ENCODE measurements at regions not wholly inside any gene's neighbourhood (a gene's known extent, or its start where the extent isn't known, plus 50 kb on each side); places are given as distances from the start of the nearest gene placed in this dataset.
"Not testable (repeated sequence)": the region's sequence is repeated elsewhere in the genome, so short reads cannot be mapped to it uniquely, and the experiment has no call there.

DNA sequence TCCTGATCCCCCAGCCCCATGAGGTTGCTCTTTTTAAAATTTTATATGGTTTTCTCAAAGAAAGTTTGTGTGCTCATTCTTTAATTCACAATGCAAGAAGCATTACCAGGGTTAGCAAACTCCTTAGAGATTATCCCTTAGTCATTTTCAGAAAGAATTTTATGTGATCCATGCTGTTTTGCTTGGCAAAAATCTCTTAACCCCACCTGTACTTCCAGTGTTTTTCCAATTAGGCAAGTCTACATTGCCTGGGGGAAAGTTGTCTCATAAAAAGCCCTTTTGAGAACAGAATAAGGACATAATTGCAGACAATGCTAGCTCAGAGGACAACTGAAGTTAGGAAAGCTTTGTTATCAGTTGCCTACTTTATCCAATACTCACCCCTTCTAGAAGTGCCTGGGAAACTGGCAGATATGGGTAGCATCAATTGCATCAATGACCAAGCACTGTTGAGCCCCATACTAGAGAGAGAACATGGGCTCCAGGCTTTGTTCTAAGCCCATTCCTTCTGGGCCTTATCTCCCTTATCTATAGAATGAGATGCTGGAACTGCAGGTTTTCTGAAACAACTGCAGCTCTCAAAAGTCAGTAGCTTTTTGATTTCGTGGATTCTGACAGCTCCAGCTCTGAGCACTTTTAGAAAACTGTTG is 265.9 kb upstream of the SPHKAP start:
- H3K36me3 ChIP-seq (ENCODE audit: control insufficient read depth, insufficient read depth, low read length): no peaks in the 10 kb centered on the region
- H3K27ac ChIP-seq (ENCODE audit: low read length): no peak overlapping the region
- H3K27me3 ChIP-seq (ENCODE audit: control insufficient read depth, insufficient read depth, low read length): no peaks in the 10 kb centered on the region
- H3K4me1 ChIP-seq (ENCODE audit: control insufficient read depth, insufficient read depth, low read length): no peaks in the 10 kb centered on the region
- no CpG with 5 or more reads among the region's 1 CpG for WGBS (ENCODE audit: insufficient coverage, low lambda C conversion rate)
- H3K9me3 ChIP-seq (ENCODE audit: control insufficient read depth, low read depth, low read length): no peaks in the 10 kb centered on the region
- no peak overlapping the region for H3K4me3 ChIP-seq (ENCODE audit: low read length)
- DNase-seq: no peak

- H3K27ac ChIP-seq (ENCODE audit: low read length): no peak overlapping the region
- no peak overlapping the region for H3K4me3 ChIP-seq (ENCODE audit: low read length)
- H3K36me3 ChIP-seq (ENCODE audit: control insufficient read depth, insufficient read depth, low read length): no peaks in the 10 kb centered on the region
- 90% methylated on average over 2 of the region's 4 CpGs for WGBS (ENCODE audit: insufficient coverage, low lambda C conversion rate)
- DNase-seq: no peak
- H3K4me1 ChIP-seq (ENCODE audit: control insufficient read depth, insufficient read depth, low read length): no peaks in the 10 kb centered on the region
- H3K9me3 ChIP-seq (ENCODE audit: control insufficient read depth, low read depth, low read length): no peaks in the 10 kb centered on the region
- H3K27me3 ChIP-seq (ENCODE audit: control insufficient read depth, insufficient read depth, low read length): no peaks in the 10 kb centered on the region
Measured at GRCh38 chr2:228446734-228447133, 265.2 kb upstream of the SPHKAP start.

DNA sequence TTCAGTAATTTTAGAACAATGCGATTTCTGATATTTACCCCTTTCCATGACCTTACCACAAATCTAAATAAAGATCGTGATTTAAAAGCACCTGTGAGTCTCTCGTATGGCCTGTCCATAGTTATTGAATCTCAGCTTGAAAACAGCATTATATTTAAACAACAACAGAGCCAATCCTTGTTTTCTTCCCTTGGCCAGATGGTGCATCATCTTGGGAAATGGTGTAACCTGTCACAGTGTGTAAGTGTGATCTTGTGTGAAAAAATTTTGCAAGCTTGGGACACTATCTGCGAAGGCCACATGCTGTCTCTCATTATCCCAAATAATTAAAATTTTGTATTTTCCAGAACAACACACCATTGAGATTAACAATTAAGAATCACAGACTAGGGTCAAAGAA is 262.7 kb upstream of the SPHKAP start:
- 89% methylated on average over 1 of the region's 4 CpGs for WGBS (ENCODE audit: insufficient coverage, low lambda C conversion rate)

DNA sequence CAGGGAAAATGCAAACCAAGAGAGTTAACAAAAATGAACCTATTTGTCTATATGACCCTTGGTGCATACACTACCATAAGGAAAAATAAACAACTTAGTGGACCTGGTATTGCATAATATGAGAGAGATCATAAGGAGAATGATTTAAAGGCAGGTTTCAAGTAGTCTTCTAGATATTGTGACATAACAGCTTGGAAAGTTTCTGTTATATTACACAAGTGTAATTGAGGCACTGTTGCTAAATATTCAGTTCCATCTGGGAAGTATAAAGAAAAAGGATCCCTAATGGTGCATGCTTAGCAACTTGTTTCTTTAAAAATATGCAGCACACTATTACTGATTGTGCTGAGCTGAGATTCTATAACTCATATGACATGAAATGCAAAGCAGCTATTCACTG is 252.2 kb upstream of the SPHKAP start:
- Histone ChIP-seq H3K4me1 (ENCODE audit: control insufficient read depth, insufficient read depth, low read length) (no peaks in the 10 kb centered on the region), H3K4me3 (ENCODE audit: low read length) (no peak overlapping the region), H3K27me3 (ENCODE audit: control insufficient read depth, insufficient read depth, low read length) (no peaks in the 10 kb centered on the region), H3K27ac (ENCODE audit: low read length) (no peak overlapping the region), H3K9me3 (ENCODE audit: control insufficient read depth, low read depth, low read length) (no peaks in the 10 kb centered on the region), H3K36me3 (ENCODE audit: control insufficient read depth, insufficient read depth, low read length) (no peaks in the 10 kb centered on the region)
- DNase-seq: no peak

More for the DNA sequence above, 262.7 kb upstream of the SPHKAP start:
- H3K36me3 ChIP-seq (ENCODE audit: control insufficient read depth, insufficient read depth, low read length): no peaks in the 10 kb centered on the region
- H3K27me3 ChIP-seq (ENCODE audit: control insufficient read depth, insufficient read depth, low read length): no peaks in the 10 kb centered on the region
- H3K4me1 ChIP-seq (ENCODE audit: control insufficient read depth, insufficient read depth, low read length): no peaks in the 10 kb centered on the region
- no peak overlapping the region for H3K27ac ChIP-seq (ENCODE audit: low read length)
- no peak for DNase-seq
- H3K4me3 ChIP-seq (ENCODE audit: low read length): no peak overlapping the region
- no peaks in the 10 kb centered on the region for H3K9me3 ChIP-seq (ENCODE audit: control insufficient read depth, low read depth, low read length)

DNA sequence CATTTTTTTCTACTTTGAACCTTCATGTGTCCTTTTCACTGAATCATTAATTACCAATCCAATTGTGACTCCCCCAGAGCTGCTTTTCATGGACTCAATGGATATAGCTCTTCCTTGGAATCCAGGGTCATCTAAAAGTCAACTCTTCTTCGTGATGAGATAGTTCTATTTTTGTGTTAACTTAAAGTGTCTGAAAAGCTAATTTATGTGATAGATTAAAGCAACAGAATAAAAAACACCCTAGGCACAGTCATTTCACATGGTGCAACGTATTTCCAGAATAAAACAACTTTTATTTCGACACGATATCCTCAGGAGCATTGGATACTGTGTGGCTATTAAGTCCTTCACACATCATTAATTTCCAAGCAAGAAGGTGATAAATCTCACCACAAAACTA is 250.6 kb upstream of the SPHKAP start:
- no peak for DNase-seq
- H3K27ac ChIP-seq (ENCODE audit: low read length): no peak overlapping the region
- no peaks in the 10 kb centered on the region for H3K4me1 ChIP-seq (ENCODE audit: control insufficient read depth, insufficient read depth, low read length)
- H3K4me3 ChIP-seq (ENCODE audit: low read length): no peak overlapping the region
- H3K36me3 ChIP-seq (ENCODE audit: control insufficient read depth, insufficient read depth, low read length): no peaks in the 10 kb centered on the region
- H3K9me3 ChIP-seq (ENCODE audit: control insufficient read depth, low read depth, low read length): no peaks in the 10 kb centered on the region
- 80% methylated on average over 4 of the region's 4 CpGs for WGBS (ENCODE audit: insufficient coverage, low lambda C conversion rate)
- H3K27me3 ChIP-seq (ENCODE audit: control insufficient read depth, insufficient read depth, low read length): no peaks in the 10 kb centered on the region

DNA sequence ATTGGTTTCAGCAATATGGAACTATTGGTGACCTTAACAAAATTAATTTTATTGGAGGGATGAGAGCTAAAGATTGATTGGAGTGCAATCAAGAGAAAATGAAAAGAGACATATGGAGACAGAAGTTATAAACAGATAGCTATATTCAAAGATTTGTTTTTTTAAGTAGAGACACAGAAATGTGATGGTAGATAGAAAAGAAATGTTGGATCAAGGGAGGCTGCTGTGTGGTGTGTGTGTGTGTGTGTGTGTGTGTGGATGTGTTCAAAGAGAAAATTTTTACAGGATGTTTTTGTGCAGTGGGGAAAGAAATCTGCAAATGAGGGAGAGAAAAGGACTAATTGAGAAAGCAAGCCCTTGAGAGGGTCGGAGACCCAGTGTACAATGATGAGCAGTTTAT is 249.5 kb upstream of the SPHKAP start:
- H3K4me3 ChIP-seq (ENCODE audit: low read length): no peak overlapping the region
- H3K9me3 ChIP-seq (ENCODE audit: control insufficient read depth, low read depth, low read length): no peaks in the 10 kb centered on the region
- no peaks in the 10 kb centered on the region for H3K36me3 ChIP-seq (ENCODE audit: control insufficient read depth, insufficient read depth, low read length)
- no peaks in the 10 kb centered on the region for H3K27me3 ChIP-seq (ENCODE audit: control insufficient read depth, insufficient read depth, low read length)
- no peaks in the 10 kb centered on the region for H3K4me1 ChIP-seq (ENCODE audit: control insufficient read depth, insufficient read depth, low read length)
- no peak for DNase-seq
- no peak overlapping the region for H3K27ac ChIP-seq (ENCODE audit: low read length)
- WGBS (ENCODE audit: insufficient coverage, low lambda C conversion rate): 88% methylated on average over 1 of the region's 1 CpG

DNA sequence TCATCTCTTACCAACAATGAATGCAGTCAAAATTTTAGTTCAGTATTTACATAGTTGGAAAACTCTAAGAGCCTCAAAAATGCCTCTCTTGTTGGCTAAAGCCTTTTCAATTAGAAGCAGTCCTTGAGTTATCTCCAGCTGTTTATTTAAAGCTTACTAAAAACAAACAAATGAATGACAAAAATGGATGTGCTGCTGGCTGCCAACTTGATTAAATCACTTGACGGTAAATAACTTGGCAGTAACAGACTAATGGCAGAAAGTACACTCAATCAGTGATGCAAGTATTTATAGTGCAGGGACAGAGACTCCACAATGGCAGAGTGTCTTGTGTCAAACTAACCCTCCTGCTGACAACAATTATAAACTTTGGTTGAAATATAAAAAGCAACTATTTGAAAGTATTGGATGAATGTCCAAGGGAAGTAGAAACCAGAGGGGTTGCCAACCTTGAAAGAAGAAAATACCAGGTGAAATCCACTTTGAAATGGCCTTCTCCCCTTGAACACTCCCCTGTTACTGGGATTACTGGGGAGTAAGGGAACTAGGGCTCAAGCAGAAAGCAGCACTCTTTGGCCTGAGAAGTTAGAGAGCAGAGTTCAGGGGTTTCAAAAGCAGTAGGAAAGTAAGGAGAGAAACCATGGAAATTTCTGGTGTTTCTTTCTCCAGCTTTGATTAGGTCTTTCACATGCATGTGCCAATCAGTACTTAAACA is 245.2 kb upstream of the SPHKAP start:
- Histone ChIP-seq H3K4me3 (ENCODE audit: low read length) (no peak overlapping the region), H3K4me1 (ENCODE audit: control insufficient read depth, insufficient read depth, low read length) (no peaks in the 10 kb centered on the region), H3K9me3 (ENCODE audit: control insufficient read depth, low read depth, low read length) (no peaks in the 10 kb centered on the region), H3K27ac (ENCODE audit: low read length) (no peak overlapping the region), H3K36me3 (ENCODE audit: control insufficient read depth, insufficient read depth, low read length) (no peaks in the 10 kb centered on the region), H3K27me3 (ENCODE audit: control insufficient read depth, insufficient read depth, low read length) (no peaks in the 10 kb centered on the region)
- WGBS (ENCODE audit: insufficient coverage, low lambda C conversion rate): 20% methylated on average over 1 of the region's 1 CpG
- no peak for DNase-seq

DNA sequence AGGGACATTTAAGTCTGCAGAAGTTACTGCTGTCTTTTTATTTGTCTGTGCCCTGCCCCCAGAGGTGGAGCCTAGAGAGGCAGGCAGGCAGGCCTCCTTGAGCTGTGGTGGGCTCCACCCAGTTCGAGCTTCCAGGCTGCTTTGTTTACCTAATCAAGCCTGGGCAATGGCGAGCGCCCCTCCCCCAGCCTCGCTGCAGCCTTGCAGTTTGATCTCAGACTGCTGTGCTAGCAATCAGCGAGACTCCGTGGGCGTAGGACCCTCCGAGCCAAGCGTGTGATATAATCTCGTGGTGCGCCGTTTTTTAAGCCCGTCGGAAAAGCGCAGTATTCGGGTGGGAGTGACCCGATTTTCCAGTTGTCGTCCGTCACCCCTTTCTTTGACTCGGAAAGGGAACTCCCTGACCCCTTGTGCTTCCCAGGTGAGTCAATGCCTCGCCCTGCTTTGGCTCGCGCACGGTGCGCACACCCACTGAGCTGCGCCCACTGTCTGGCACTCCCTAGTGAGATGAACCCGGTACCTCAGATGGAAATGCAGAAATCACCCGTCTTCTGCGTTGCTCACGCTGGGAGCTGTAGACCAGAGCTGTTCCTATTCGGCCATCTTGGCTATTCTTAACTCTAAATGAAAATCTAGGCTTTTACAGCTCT is 244.0 kb upstream of the SPHKAP start:
- not testable (repeated sequence) for H3K9me3 ChIP-seq (ENCODE audit: control insufficient read depth, low read depth, low read length); DNase-seq; H3K27me3 ChIP-seq (ENCODE audit: control insufficient read depth, insufficient read depth, low read length); H3K4me1 ChIP-seq (ENCODE audit: control insufficient read depth, insufficient read depth, low read length); H3K27ac ChIP-seq (ENCODE audit: low read length); H3K4me3 ChIP-seq (ENCODE audit: low read length); H3K36me3 ChIP-seq (ENCODE audit: control insufficient read depth, insufficient read depth, low read length)
- WGBS (ENCODE audit: insufficient coverage, low lambda C conversion rate): no CpG with 5 or more reads among the region's 31 CpGs

- WGBS (ENCODE audit: insufficient coverage, low lambda C conversion rate): no CpG with 5 or more reads among the region's 1 CpG
- Histone ChIP-seq H3K27me3 (ENCODE audit: control insufficient read depth, insufficient read depth, low read length) (no peaks in the 10 kb centered on the region), H3K36me3 (ENCODE audit: control insufficient read depth, insufficient read depth, low read length) (no peaks in the 10 kb centered on the region), H3K9me3 (ENCODE audit: control insufficient read depth, low read depth, low read length) (peaks cover 3% of the 10 kb centered on the region), H3K4me3 (ENCODE audit: low read length) (no peak overlapping the region), H3K27ac (ENCODE audit: low read length) (no peak overlapping the region), H3K4me1 (ENCODE audit: control insufficient read depth, insufficient read depth, low read length) (no peaks in the 10 kb centered on the region)
- DNase-seq: no peak
Measured at GRCh38 chr2:228417956-228418355, 236.5 kb upstream of the SPHKAP start.

DNA sequence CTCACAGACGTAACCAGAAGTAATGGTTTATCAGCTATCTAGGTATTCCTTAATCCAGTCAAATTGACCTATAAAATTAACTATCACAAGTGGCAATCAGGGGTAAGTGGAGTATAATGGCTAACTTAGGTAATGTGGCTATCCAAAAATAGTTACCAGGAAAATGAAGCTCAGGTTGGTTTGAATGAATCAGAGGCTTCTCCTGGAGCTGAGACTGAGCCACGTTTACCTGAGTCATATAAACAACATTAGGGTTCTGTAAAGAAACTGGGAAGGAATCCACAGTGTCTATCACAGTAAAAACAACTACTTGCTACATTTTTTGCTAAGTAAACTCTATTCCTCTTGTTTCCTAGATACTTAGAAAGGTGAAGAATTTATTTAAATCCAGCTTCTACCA is 236.0 kb upstream of the SPHKAP start:
- no peak overlapping the region for H3K27ac ChIP-seq (ENCODE audit: low read length)
- no peak for DNase-seq
- no peaks in the 10 kb centered on the region for H3K4me1 ChIP-seq (ENCODE audit: control insufficient read depth, insufficient read depth, low read length)
- peaks cover 3% of the 10 kb centered on the region for H3K9me3 ChIP-seq (ENCODE audit: control insufficient read depth, low read depth, low read length)
- WGBS (ENCODE audit: insufficient coverage, low lambda C conversion rate): no CpG with 5 or more reads among the region's 2 CpGs
- H3K36me3 ChIP-seq (ENCODE audit: control insufficient read depth, insufficient read depth, low read length): no peaks in the 10 kb centered on the region
- no peaks in the 10 kb centered on the region for H3K27me3 ChIP-seq (ENCODE audit: control insufficient read depth, insufficient read depth, low read length)
- H3K4me3 ChIP-seq (ENCODE audit: low read length): no peak overlapping the region
